HG03139 (cell line): ENCODE measurements at regions not wholly inside any gene's neighbourhood (a gene's known extent, or its start where the extent isn't known, plus 50 kb on each side); places are given as distances from the start of the nearest gene placed in this dataset.
"Not testable (repeated sequence)": the region's sequence is repeated elsewhere in the genome, so short reads cannot be mapped to it uniquely, and the experiment has no call there.

Experiments
- ATAC-seq: cut with Tn5 transposase; IDR thresholded peaks from one replicate; pipeline ENCODE4 v1.9.1; 2021; ENCODE audit not compliant: unreplicated experiment

DNA sequence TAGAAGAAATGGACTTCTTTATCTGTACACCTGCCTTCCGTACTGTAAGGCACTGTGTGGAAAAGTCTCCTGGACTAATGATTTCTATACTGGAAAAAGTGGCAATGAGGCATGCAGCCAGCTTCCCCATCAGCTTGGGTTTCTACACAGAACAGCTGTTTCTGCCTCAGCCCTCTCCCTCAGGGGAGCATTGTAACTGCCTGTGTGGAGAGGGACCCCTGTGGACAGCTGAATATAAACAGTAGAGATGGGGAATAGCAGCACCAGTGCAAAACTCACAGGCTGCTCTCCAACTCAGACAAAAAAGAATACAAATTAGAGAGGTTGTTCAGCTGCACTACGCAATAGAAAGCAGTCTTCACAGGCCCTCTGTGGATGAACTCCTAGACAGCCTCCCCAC, 451.3 kb upstream of the MBL2 start:
- no peak for ATAC-seq

DNA sequence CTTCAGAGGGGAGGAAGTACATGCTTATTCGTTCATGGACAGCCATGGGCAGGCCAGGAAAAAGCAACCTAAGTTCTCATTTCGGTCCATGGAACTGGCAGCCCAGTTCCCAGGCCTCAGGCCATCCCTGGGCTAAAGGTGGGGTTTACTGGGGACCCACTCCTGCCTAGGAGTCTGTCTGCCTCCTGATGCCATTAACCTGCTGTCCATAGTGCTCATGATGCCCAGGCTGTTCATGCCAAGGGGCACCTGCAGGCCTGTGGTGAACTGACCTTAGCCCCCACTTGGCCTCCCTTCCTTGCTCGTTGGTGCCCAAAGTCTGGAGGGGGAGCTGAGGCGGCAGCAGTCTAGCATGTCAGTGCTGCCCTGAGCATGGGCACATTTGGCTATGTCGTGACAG, 450.2 kb upstream of the MBL2 start:
- ATAC-seq, result no peak

DNA sequence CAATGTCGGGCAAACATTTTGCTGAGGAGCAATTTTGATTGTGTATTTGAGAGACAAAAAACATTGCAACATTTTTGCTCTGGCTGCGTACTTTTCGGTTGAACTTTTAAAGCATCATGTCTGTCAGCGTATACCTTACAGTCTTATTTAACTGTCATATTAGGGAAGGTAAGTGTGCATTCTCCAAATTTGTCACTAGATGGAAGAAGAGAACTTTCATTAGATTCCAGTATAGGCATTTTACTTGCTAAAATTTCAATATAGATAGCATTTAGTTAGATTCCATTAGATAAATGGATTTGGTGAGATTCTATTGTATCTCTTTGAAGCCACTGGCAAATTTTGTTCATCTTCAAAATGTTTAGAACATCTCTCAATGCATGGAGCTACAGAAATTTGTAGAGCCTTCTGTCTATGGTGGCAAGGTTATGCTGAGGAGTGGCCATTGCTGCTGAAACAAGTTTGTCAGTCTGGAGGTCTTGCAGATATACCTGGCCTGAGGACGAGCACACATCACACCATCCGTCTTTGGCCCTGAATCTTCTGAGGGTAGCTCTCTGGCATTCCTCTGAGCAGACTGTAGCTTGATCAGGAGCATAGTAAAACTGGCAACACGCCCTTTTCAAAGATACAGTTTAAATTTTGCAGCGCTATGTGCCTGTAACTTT, 437.5 kb upstream of the MBL2 start:
- ATAC-seq, result no peak

DNA sequence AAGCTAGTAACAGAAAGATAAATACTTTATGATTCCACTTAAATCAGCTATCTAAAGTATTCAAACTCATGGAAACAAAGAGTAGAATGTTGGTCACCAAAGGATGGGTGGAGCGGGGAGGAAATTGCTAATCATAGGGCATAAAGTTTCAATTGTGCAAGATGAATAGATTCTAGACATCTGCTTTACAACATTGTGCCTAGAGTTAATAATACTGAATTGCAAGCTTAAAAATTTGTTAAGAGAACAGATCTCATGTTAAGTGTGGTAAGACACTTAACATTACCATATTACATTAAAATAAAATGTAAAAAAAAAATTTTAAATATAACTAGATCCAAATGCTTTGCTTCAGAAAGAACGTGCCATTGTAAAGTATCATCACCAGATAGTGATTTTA, 411.1 kb upstream of the MBL2 start:
- ATAC-seq, result no peak

DNA sequence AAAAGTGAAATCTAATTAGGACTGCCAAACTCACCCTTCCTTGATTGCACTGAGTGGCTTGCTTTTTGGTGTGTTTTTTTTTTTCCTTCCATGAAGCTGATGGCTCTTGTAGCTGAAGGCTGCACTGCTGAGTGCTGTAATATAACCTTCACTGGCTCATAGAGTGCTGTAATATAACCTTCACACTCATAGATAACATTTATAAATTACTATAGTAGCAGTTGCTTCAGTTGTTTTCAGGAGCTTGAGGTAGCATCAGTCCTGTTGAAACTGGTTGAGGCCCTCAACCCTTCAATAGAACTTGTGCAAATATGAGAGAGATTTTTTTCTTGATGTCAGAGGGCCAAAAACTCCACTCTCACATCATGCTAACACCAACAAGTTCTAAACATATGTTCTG, 404.9 kb upstream of the MBL2 start:
- no peak for ATAC-seq

DNA sequence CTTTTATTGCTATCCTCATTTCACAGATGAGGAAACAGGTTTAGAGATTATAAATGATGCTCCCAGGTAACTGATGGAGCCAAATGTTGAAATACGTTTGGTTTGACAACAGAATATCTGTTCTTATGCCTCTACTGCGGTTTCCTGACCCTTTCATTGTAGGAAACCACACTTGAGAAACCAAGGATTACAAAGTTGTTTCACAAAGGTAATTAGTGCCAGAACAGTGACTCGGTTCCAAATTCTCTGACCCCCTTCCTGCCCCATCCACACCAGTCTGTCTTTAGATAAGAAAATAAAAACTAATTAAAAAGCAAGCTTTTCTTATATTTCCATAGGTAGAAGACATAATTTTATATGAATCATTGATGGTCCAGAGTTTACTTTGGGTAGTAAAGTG, 393.7 kb upstream of the MBL2 start:
- no peak for ATAC-seq

DNA sequence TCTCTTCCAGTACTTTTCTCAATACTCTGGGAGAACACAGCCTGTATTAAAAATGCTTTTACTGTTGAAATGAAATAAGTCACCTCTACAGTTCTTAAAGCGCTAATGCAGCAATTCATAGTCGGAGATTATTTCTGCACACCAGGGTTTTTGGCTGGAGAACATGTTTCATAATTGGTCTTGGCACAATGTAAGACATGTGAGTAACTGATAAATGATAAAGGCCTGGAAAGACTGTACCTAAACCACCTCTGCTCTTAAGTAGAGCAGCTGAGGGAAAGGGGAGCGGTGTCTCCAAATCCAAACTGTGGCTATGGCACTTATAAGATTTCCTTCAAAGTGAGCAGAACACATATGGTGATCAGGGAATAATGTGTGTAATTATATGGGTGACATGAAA, 390.3 kb upstream of the MBL2 start:
- no peak for ATAC-seq

DNA sequence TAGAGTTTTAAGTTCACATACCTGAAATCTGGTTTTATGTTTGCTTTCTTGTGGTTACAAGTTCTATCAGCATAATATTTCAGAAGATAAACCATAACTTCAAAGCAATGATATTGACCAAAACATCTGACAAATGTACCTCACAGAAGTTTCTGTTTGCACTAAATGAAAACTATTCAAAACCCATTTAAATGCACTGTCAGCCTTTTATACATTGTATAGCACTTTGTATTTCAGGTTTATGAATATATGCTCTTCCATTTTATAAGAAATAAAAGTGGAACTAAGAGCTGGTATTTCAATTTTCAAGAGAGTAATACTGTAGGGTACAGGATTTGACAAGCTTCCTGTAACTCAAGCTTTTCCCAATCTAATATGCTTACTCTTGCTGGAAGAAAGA, 388.6 kb upstream of the MBL2 start:
- no peak for ATAC-seq

DNA sequence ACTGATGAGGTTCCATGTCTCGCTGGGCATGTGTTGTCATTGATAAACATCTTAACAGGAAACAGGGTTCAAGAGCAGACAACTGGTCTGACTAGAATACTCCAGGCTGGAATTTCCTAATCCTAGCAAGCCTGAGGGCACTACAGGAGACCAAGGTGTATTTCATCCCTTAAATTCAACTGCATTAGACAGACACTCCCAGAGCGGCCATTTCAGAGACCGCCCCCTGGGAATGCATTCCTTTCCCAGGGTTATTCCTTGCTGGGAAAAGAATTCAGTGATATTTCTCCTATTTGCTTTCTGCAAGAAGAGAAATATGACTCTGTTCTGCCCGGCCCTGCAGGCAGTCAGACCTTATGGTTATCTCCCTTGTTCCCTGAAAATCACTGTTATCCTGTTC, 383.1 kb upstream of the MBL2 start:
- not testable (repeated sequence) for ATAC-seq

DNA sequence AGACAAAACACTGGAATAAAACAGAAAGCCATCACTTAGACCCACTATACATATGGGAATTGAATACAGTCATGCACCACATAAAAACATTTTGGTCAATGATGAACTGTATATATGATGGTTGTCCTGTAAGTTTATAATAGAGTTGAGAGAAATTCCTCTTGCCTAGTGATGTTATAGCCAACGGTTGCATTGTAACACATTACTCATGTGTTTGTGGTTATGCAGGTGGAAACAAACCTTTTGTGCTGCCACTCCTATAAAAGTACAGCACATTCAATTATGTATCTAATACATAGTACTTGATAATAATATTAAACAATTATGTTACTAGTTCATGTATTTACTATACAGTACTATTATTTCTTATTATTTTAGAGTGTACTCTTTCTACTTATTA, 381.2 kb upstream of the MBL2 start:
- no peak for ATAC-seq

DNA sequence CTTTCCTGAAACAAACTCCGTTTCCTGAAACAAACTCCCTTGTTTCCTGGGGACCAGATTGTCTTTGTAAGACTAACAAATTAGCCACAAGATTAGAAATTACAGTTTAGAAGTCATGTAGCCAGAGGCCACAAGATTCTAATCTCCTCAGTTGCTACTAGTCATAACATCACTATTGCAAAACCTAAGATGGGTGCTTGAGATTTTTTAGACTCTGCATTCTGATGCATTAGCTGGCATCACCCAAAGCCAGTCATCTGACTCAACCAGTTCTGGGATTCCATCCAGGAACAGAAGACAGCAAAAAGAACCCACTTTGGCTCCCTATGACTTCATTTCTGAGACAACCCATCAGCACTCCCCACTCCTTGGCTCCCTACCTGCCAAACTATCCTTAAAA, 367.9 kb upstream of the MBL2 start:
- ATAC-seq, result no peak

DNA sequence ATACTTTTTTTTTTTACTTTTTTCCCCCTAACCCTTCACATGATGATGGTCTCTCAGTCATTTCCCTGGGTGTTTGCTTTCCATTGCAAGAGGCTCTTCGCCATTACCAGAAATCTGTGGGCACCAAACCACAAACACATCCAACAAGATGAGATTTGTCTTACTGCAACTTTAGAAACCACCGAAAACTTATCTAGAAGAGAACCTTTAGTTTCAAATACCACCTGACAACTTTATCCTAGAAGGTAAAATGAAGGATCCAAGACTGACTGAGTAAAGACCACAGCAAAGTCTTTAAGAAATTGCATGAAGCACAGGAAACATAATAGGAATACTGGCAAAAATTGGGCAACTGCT, 363.3 kb upstream of the MBL2 start:
- no peak for ATAC-seq

DNA sequence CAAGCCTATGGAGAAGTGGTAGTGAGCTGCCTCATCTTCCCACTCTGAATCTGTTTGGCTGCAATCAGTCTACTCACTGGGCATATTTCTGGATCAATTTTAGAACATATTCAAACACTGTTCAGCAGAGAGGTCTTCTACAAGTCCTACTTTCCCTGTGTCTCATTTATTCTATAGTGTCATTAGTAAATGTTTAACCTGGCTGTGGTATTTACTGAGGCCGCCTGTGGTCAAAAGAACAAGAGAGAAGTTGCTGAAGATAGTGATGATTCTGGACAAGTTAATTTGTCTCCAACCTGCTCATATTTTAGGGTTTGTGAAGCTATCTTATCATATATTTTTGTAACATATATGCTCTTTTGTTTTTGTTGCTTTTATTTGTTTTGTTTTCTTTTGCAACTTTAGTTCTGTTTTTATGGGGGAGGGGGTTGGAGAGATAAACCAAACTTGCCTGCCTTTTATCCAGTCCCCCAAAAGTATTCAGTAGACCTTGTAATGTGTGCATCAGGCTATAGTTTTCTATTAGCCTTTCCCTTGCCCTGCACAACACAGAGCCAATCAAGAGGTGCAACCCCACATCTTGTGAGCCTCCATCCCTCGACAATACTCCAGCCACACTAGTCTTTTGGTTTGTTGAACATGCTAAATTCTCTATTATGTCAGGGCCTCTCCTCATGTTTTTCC, 362.8 kb upstream of the MBL2 start:
- ATAC-seq, result peak; percentile 69

DNA sequence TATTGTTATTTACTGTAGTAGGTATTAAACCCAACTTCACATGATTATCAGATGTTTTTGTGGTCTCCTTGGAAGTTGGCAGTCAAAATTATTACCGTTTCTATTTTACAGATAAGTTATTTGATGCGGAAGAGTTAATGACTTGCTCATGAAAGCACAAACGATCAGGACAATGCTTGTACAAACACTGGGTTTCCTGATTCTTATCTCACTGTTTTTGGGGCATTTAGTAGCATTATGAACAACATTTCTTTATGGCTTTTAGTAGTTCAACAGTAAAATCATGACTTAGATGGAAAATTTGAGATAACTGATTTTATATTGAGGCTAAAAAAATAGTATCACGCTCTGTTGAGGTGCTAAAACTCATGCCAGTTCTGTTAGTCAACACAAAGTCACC, 361.5 kb upstream of the MBL2 start:
- no peak for ATAC-seq

DNA sequence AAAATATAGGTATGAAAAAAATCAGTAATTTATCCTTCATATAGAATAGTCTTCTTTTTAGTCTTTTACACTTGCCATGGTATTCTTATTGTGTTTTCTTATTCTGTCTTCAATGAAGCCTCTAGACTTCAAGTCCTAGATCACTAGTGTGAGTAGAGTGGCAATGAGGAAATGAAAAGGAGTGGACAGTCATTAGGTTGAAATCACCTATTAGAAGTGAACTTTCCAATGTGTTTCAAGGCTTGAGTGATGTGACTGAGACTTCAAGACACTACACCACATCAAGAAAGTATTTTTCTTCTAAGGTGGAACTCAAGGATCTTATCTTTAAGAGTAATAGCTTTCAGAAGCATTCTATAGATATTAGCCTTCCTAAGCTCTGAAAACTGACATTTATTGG, 357.8 kb upstream of the MBL2 start:
- ATAC-seq, result no peak

DNA sequence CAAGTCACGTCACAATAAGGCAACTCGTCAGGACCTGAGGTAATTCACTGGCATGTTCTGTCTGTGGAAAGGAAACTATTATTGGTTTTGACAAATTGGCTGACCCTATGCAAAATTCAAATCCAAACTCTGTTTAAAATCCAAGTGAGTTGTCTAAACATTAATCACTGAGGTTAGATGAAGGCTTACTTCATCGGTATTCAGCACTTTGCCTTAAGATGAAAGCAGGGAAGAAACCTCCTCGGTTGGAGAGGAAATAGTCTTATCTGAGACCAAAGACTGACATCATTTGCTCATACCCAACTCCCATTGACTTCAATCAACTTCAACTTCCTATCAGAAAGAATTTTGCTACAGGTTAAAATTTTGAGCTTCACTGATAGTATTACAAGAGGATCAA, 355.1 kb upstream of the MBL2 start:
- ATAC-seq, result no peak

DNA sequence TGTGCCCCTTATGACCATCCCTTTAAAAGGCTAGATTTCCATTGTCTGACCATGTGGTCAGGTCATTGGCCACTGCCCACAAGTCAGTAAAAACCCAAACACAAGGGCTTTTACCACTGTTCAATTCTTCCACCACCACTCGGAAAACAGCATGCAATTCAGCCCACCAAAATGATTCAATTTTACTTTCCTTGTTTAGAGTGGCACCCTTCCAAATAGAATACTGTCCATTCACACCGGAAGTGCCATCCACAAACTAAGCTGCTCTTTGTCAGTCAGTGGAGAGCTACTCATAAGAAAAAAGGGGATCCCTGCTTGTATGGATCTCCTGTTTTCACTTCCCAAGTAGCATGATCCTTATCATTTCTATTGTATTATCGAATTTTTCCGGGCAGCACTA, 350.7 kb upstream of the MBL2 start:
- ATAC-seq, result no peak

DNA sequence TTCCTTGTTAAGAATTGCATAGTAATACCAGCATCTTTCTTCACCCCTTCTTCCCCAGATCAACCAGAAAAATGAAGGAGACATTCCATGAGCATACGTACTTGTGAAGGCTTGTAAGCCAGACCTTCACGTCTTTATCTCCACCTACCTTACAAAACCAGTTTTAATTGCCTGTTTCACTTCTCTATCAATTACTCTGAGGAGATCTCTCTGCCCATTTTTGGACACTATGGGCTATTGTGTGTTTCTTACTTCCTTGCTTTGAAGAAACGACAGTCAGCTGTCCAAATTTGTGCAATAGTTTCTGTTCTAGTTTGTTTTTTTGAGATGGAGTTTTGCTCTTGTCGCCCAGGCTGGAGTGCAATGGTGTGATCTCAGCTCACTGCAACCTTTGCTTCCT, 349.7 kb upstream of the MBL2 start:
- no peak for ATAC-seq

DNA sequence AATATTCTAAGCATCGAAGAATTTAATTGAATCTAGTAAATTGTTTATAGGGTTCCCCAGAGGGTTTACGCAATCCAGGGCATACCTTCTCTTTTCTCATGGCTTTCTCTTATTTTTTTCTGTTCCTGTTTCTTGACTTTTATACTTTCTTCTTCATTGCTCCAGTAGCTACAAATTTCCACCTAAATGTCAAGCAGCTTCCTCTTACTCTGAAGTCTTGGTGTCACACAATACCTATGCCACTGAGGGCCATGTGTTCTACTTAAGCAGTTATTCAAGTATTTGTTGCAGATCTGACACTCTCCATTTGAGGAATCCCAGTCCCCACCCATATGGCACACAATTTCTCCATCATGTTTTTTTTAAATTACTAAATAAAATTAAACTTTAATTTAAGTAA, 343.1 kb upstream of the MBL2 start:
- no peak for ATAC-seq

DNA sequence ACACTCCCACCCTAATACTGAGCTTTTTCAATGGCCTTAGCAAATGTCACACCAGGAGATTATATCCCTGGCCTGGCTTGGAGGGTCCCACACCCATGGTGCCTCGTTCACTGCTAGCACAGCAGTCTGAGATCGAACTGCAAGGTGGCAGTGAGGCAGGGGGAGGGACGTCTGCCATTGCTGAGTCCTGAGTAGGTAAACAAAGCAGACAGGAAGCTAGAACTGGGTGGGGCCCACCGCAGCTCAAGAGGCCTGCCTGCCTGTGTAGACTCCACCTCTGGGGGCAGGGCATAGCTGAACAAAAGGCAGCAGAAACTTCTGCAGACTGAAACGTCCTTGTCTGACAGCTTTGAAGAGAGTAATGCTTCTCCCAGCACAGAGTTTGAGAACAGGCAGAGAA, 338.9 kb upstream of the MBL2 start:
- no peak for ATAC-seq

DNA sequence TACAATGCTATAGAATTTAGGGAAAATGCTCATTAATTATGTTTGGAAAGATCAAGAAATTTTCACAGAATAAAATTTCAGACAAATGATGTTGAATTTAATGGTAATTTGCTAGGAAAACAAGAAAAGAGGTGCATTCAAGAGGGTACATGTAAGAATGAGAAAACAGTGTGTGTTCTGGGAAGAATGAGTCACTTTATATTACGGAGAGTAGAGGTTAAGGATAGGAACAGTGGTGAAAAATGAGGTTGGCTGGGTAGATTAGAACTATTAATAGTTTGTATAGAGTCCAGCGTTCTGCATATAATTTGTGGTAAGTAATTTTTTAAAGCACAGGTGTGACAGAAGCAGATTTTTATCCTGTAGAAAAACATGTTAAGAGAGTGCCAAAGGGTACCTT, 336.7 kb upstream of the MBL2 start:
- no peak for ATAC-seq

DNA sequence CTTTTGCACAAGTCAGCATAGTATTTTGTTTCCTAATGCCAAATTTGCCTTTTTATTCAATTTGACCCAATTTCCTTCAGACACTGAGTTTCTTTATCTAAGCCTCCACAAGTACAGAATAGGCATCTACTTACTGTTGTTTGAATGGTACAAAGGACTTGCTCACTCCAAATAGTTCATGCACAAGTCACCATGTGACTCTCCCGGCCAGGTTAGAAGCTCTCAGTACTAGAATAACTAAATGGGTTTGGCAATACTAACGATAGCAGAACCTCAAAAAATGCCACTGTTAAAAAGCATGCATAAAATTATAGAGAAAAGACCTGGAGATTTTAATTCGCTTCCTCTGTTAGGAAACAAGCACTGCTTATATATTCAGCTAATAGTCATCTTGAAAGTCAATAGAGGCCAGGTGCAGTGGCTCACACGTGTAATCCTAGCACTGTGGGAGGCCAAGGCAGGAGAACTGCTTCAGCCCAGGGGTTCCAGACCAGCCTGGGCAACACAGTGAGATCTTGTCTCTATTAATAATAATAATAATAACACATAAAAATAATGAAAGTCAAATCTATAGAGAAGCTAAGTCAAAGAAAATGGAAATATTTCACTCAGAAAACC, 335.8 kb upstream of the MBL2 start:
- no peak for ATAC-seq

DNA sequence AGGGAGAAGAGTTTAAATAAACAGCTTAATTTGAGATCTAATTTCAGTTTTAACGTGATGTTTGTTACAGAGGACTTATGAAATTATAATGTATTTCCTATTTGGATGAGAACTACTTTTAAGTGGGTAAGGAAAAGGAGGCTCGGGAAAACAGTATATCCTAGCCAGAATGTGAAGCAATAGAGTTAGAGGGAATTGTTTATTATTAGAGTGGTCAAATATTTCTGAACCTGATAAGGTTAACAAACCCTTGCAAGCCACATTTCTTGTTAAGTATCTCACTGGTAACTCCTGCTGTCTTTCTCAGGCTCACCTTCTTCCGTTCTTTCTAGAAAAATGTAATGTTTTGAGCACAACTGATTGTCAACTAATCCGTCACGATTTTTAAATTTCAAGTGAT, 335.1 kb upstream of the MBL2 start:
- ATAC-seq, result no peak
